HUES48 (cell line): ENCODE measurements at regions not wholly inside any gene's neighbourhood (a gene's known extent, or its start where the extent isn't known, plus 50 kb on each side); places are given as distances from the start of the nearest gene placed in this dataset.

ENCODE experiments used
- H3K27ac ChIP-seq: one replicate; pipeline ENCODE4 v1.7.0; 2013; ENCODE audit warnings: low read depth, low read length, inconsistent platforms
- H3K27me3 ChIP-seq: 2 replicates; pipeline ENCODE4 v1.6.1; 2013; ENCODE audit warnings: mild to moderate bottlenecking, low read length; ENCODE audit not compliant: control insufficient read depth, insufficient read depth
- H3K36me3 ChIP-seq: 2 replicates; pipeline ENCODE4 v1.6.1; 2013; ENCODE audit warnings: low read length; ENCODE audit not compliant: control insufficient read depth, insufficient read depth
- H3K4me1 ChIP-seq: 2 replicates; pipeline ENCODE4 v1.6.1; 2013; ENCODE audit warnings: mild to moderate bottlenecking, low read length; ENCODE audit not compliant: control insufficient read depth, insufficient read depth
- H3K4me3 ChIP-seq: 2 replicates; pipeline ENCODE4 v1.5.1; 2013; ENCODE audit warnings: mild to moderate bottlenecking, low read depth, low read length
- H3K9ac ChIP-seq: 2 replicates; pipeline ENCODE4 v1.6.1; 2013; ENCODE audit warnings: mild to moderate bottlenecking, low read depth, low read length, moderate library complexity
- H3K9me3 ChIP-seq: 2 replicates; pipeline ENCODE4 v1.6.1; 2013; ENCODE audit warnings: low read length; ENCODE audit not compliant: control insufficient read depth, insufficient read depth

DNA sequence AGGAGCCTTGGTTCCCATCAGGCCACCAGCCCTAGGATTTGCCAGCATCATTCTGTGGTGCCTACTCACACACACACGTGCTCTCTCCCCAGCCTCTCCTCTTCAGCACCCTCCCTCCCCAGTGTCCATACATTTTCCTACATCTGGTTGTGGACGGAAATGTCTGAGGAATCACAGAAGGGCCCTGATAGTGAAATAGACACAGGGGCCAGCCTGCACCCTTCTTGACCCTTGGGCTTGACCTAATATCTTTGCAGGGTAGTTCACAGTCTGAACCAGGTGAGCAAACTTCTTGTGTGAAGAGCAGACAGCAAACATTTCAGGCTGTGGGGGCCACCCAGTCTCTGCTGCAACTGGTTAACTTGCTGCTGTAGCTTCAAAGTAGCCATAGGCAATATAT, 108.5 kb upstream of the NXT1 start:
- Histone ChIP-seq H3K36me3 (no peaks in the 10 kb centered on the region), H3K9ac (no peak overlapping the region), H3K27ac (no peak overlapping the region), H3K4me3 (no peak overlapping the region), H3K4me1 (no peaks in the 10 kb centered on the region), H3K27me3 (no peaks in the 10 kb centered on the region), H3K9me3 (no peaks in the 10 kb centered on the region)

DNA sequence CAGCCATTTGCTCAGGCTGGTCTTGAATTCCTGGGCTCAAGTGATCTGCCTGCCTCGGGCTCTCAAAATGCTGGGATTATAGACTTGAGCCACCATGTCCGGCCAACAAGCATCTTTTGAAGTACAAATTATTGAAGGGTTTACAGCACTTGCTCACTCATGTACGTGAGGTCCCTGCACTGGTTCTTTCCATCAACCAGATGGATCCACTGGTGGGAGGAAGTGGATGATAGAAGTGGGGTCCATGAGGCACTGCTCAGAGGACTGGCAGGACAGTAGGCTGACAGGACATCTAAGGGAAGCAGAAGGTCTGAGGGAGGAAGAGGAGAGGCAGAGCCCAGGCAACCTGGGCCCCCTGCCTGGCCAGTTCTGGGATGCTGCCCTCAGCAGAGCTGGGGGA, 109.2 kb upstream of the NXT1 start:
- no peaks in the 10 kb centered on the region for H3K27me3 ChIP-seq
- H3K4me3 ChIP-seq = no peak overlapping the region
- no peaks in the 10 kb centered on the region for H3K4me1 ChIP-seq
- H3K27ac ChIP-seq = no peak overlapping the region
- H3K9me3 ChIP-seq = no peaks in the 10 kb centered on the region
- no peak overlapping the region for H3K9ac ChIP-seq
- no peaks in the 10 kb centered on the region for H3K36me3 ChIP-seq

DNA sequence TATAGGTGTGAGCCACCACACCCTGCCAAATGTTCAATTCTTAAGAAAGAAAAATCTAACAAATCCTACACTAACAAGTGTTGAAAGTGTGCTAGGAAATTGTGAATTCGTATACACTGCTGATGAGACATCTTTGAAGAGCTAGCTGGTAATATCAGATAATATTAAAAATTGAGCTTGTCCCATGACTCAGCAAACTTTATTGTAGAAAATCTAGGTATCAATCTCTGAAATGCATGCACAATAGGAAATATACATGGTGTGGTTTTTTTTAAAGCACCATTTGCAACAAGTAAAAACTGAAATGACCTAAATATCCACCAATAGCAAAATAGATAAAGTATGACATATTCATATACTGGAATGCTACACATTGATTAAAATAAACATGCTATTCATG, 110.1 kb upstream of the NXT1 start:
- H3K36me3 ChIP-seq = no peaks in the 10 kb centered on the region
- no peak overlapping the region for H3K9ac ChIP-seq
- H3K27ac ChIP-seq = no peak overlapping the region
- H3K27me3 ChIP-seq = no peaks in the 10 kb centered on the region
- H3K4me3 ChIP-seq = no peak overlapping the region
- H3K9me3 ChIP-seq = no peaks in the 10 kb centered on the region
- H3K4me1 ChIP-seq = no peaks in the 10 kb centered on the region

DNA sequence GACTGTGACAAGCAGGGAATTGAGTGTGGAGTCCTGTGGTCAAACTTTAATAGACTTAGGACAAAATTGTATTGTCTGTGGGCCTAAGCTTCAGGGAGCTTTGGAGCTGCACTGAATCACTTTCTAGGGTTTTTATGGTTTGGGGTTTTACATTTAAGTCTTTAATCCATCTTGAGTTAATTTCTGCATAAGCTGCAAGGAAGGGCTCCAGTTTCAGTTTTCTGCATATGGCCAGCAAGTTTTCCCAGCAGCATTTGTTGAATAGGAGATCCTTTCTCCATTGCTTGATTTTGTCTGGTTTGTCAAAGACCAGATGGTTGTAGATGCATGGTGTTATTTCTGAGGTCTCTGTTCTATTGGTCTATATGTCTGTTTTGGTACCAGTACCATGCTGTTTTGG, 113.4 kb upstream of the NXT1 start:
- Histone ChIP-seq H3K4me3 (no peak overlapping the region), H3K9ac (no peak overlapping the region), H3K9me3 (no peaks in the 10 kb centered on the region), H3K27ac (no peak overlapping the region), H3K36me3 (no peaks in the 10 kb centered on the region), H3K27me3 (no peaks in the 10 kb centered on the region), H3K4me1 (no peaks in the 10 kb centered on the region)

DNA sequence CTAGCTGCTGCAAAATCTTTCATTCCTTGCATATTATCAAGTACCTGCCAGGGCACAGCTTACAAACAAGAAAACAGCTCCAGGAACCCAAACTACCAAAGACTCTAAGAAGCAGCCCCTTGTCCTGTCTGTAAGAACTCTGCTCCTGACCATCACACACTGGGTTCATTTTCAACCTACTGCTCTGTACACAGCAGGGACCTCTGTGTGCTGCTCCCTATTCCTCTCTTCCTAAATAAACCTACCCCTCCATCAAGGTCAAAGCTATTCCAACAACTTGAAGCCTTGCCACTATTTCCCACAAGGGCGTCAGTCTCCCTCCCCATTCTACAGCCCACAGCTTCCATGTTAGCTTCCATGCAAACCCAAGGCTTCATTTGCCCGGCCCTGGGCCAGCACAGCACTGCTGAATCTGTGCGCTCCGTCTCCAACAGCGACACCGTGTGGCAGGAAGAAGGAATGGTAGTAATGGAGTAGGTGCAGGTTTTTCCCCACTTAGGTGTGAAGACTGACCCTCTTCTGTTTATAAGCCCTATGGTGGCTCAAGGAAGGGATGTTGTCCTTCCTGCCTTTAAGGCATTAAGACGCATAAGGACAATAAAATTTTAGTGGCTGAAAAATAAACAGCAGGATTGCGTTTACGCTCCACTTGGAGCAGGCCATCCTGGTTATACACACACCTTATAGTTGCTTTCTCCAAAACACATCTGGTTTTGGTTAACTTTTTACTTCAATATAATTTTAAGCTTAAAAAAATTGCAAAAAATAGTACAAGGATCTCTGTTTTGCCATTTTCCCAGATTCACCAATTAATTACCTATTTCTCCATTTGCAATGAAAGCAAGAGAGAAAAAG, 115.2 kb upstream of the NXT1 start:
- Histone ChIP-seq H3K27ac (no peak overlapping the region), H3K9me3 (no peaks in the 10 kb centered on the region), H3K27me3 (no peaks in the 10 kb centered on the region), H3K4me3 (no peak overlapping the region), H3K36me3 (no peaks in the 10 kb centered on the region), H3K4me1 (no peaks in the 10 kb centered on the region), H3K9ac (no peak overlapping the region)

DNA sequence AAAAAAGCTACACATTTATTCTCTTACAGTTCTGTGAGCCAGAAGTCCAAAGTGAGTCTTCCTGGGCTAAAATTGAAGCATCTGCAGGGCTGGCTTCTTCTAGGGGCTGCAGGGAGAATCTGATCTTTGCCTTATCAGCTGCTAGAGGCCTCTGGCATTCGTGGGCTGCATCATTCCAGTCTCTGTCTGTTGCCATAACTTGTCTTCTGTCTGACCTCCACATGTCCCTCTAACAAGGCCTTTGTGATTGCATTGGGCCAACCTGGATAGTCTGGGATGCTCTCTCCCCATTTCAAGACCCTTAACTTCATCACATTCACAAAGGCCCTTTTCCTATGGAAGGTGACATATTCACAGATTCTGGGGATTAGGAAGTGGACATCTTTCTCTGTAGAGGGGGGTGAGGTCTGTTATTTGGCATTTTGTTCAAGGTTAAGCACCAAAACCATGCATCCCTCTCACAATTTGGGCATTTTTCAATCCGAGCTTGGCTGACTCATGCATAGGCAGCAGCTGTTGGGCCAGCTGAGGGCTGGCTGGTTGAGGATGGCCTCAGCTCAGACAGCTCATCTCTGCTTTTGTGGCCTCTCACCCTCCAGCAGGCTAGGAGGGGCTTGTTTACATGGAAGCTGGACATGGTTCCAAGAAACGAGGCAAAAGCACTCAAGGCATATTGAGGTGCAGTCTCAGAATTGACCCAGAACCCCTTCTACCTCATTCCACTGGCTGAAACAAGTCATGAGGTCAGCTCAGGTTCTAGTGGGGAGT, 116.1 kb upstream of the NXT1 start:
- no peak overlapping the region for H3K4me3 ChIP-seq
- no peak overlapping the region for H3K27ac ChIP-seq
- H3K27me3 ChIP-seq = no peaks in the 10 kb centered on the region
- no peaks in the 10 kb centered on the region for H3K4me1 ChIP-seq
- no peak overlapping the region for H3K9ac ChIP-seq
- no peaks in the 10 kb centered on the region for H3K36me3 ChIP-seq
- H3K9me3 ChIP-seq = no peaks in the 10 kb centered on the region

DNA sequence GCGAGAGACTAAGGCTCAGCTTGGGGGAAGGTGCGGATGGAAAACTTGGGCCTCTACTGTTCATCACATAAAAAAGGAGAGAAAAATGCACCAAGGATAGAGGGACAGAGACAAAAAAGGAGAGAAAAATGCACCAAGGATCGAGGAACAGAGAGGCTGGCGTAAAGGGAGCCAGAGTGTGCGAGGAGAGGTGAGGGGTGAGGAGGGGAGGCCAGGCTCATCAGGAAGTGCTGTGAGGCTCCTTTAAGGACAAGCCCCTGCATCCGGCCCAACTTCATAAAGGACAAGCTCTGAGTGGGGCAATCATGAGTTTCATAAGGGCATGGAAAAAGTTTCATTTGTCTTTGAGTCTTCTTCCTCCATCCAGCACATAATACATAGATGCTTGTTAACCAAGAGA, 117.2 kb upstream of the NXT1 start:
- no peaks in the 10 kb centered on the region for H3K9me3 ChIP-seq
- no peaks in the 10 kb centered on the region for H3K36me3 ChIP-seq
- no peaks in the 10 kb centered on the region for H3K4me1 ChIP-seq
- no peak overlapping the region for H3K4me3 ChIP-seq
- no peaks in the 10 kb centered on the region for H3K27me3 ChIP-seq
- H3K9ac ChIP-seq = no peak overlapping the region
- H3K27ac ChIP-seq = no peak overlapping the region

DNA sequence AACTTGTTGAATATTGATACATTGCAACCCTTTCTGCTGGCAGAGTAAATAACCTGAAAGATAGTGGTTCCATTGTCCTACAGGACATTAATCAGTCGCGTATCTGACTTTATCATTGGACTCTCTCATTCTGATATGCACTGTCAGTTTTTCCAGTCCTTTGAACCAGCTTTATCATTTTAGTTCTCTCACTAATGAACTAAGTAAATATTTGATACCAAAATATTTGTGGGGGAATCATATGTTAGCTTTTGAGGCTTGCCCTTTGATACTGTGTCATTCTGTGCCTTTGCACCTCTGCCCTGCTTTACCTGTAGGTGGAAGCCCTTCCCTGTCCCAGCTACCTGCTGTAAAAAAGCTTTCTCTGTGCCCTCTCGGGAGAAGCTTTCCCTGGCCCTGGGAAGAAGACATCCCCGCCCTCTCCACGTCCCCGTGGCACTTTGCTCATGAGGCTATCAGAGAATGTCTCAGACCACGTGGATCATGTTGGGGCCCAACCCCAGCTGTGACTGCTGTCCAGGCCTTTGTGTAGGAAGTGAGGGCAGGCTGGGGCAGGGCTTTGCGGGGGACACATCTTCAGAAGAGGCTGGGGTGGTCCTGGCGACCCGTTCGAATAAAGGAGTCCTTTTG, 117.8 kb upstream of the NXT1 start:
- H3K4me1 ChIP-seq = no peaks in the 10 kb centered on the region
- H3K4me3 ChIP-seq = no peak overlapping the region
- no peaks in the 10 kb centered on the region for H3K9me3 ChIP-seq
- H3K36me3 ChIP-seq = no peaks in the 10 kb centered on the region
- H3K9ac ChIP-seq = no peak overlapping the region
- H3K27ac ChIP-seq = no peak overlapping the region
- H3K27me3 ChIP-seq = no peaks in the 10 kb centered on the region

DNA sequence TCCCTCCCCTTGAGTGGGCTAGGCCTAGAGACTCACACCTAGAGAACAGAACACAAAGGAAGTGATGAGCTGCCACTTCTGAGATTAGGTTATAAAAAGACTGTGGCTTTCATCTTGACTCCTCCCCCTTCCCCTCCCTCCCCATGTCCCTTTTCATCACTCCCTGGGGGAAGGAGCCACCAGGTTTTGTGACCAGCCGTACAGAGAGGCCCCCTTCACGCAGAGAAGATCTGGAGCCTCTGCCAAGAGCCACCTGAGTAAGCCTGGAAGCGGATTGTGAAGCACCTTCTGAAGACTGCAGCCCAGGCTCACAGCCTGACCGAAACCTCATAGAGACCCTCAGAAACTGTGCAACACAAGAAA, 118.4 kb upstream of the NXT1 start:
- Histone ChIP-seq H3K36me3 (no peaks in the 10 kb centered on the region), H3K9ac (no peak overlapping the region), H3K4me3 (no peak overlapping the region), H3K27me3 (no peaks in the 10 kb centered on the region), H3K9me3 (no peaks in the 10 kb centered on the region), H3K4me1 (no peaks in the 10 kb centered on the region), H3K27ac (no peak overlapping the region)

DNA sequence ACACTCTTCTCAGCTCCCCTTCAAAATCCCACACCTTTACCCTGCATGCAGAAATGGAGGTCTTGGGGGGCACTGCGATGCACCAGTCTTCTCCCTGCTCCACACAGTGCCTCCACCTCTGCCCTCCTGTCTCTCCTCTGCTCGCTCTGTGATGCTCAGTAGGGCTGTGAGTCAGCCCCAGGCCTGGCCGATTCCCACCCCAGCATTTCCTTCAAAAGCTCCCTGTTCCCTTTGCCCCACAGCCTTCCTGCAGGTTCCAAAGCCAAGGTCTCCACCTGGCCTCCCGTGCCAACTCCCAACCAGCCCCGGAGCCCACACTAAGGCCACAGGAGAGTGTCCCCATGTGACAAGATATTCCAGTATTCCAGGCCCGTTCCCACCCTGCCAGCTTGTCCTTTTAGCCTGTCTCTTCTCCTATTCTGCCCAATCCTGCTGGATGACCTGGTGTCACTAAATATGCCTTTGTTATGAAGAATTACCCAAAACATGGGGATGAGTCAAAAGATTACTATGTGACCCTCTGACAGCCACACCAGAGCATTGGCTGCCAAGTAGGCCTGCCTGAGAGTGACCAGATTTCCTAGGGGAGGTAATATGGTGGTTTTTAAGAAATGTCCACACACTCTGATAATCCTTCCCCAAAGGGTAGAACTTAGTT, 118.9 kb upstream of the NXT1 start:
- H3K9ac ChIP-seq = no peak overlapping the region
- no peak overlapping the region for H3K27ac ChIP-seq
- no peaks in the 10 kb centered on the region for H3K27me3 ChIP-seq
- H3K4me1 ChIP-seq = no peaks in the 10 kb centered on the region
- no peak overlapping the region for H3K4me3 ChIP-seq
- no peaks in the 10 kb centered on the region for H3K9me3 ChIP-seq
- H3K36me3 ChIP-seq = no peaks in the 10 kb centered on the region
